Tibial nerve (tissue), 4 donors: ENCODE measurements at regions not wholly inside any gene's neighbourhood (a gene's known extent, or its start where the extent isn't known, plus 50 kb on each side); places are given as distances from the start of the nearest gene placed in this dataset.

ENCODE experiments used
- DNase-seq, 2 donors: peaks; one replicate each; pipeline ENCODE4 v3.0.0-alpha.2; 2019; ENCODE audit warnings: low spot score in 2 of 2
- H3K27ac ChIP-seq, 4 donors: fragments of 200-600 bp; sonication (generic) in 3 of 4; one replicate each; pipeline ENCODE4 v1.5.1; 2017 to 2019; ENCODE audit warnings: mild to moderate bottlenecking in 1 of 4
- H3K27me3 ChIP-seq, 2 donors: fragments of 200-600 bp; sonication (generic) in 1 of 2; one replicate each; pipeline versions ENCODE4 v1.5.1 to v1.6.0; 2017 to 2019
- H3K36me3 ChIP-seq, 3 donors: fragments of 200-600 bp; sonication (generic); one replicate each; pipeline ENCODE4 v1.5.1; 2018 to 2019
- H3K4me1 ChIP-seq, 4 donors: fragments of 200-600 bp; sonication (generic) in 3 of 4; one replicate each; pipeline ENCODE4 v1.5.1; 2017 to 2019
- H3K4me3 ChIP-seq, 4 donors: fragments of 200-600 bp; sonication (generic) in 3 of 4; one replicate each; pipeline ENCODE4 v1.5.1; 2017 to 2019; ENCODE audit warnings: mild to moderate bottlenecking in 1 of 4, moderate library complexity in 1 of 4
- H3K9me3 ChIP-seq, 4 donors: fragments of 200-600 bp; sonication (generic) in 3 of 4; one replicate each; pipeline ENCODE4 v1.5.1; 2017 to 2019
- CTCF ChIP-seq, 5 experiments: fragments of 200-600 bp in 3 of 5; fragments of 450-650 bp in 2 of 5; sonication (generic) in 3 of 5; IDR thresholded peaks; one replicate each; pipeline ENCODE4 v1.5.1; 2016 to 2019; ENCODE audit warnings: antibody characterized with exemption in 5 of 5, mild to moderate bottlenecking in 3 of 5, moderate library complexity in 2 of 5
- EP300 ChIP-seq, 2 donors: sonication (generic); formaldehyde crosslinking; IDR thresholded peaks; one replicate each; pipeline ENCODE4 v1.6.1; 2017; ENCODE audit warnings: antibody characterized with exemption in 2 of 2, mild to moderate bottlenecking in 1 of 2
- POLR2A ChIP-seq, 2 donors: fragments of 450-650 bp; IDR thresholded peaks; one replicate each; pipeline ENCODE4 v1.6.1; 2017; ENCODE audit warnings: antibody characterized with exemption in 2 of 2, mild to moderate bottlenecking in 2 of 2, moderate library complexity in 2 of 2
- WGBS, 2 donors: methylation state at CpG; one replicate each; pipeline ENCODE4 v1.1.5; 2018; 5-methylcytosine and 5-hydroxymethylcytosine counted together

- peaks cover 0 to 4% (median 0%) of the 10 kb centered on the region in 4 donors for H3K9me3 ChIP-seq
- TF ChIP-seq EP300 (IDR thresholded peaks at IDR 0.05) = no peak
- TF ChIP-seq POLR2A (IDR thresholded peaks at IDR 0.05) = no peak
- no peak for TF ChIP-seq CTCF (IDR thresholded peaks at IDR 0.05)
- no peaks in the 10 kb centered on the region for H3K27me3 ChIP-seq
- WGBS, 2 donors = 71 to 85% methylated on average over 5 to 6 of the region's 6 CpGs
- H3K4me1 ChIP-seq = no peaks in the 10 kb centered on the region
- H3K36me3 ChIP-seq = peaks cover 0 to 50% (median 0%) of the 10 kb centered on the region in 3 donors
- no peak overlapping the region for H3K27ac ChIP-seq
- no peak for DNase-seq
- H3K4me3 ChIP-seq = no peak overlapping the region
These were observed 184.7 kb upstream of the ZCCHC13 start for GRCh38 chrX:74119016-74119910.

DNA sequence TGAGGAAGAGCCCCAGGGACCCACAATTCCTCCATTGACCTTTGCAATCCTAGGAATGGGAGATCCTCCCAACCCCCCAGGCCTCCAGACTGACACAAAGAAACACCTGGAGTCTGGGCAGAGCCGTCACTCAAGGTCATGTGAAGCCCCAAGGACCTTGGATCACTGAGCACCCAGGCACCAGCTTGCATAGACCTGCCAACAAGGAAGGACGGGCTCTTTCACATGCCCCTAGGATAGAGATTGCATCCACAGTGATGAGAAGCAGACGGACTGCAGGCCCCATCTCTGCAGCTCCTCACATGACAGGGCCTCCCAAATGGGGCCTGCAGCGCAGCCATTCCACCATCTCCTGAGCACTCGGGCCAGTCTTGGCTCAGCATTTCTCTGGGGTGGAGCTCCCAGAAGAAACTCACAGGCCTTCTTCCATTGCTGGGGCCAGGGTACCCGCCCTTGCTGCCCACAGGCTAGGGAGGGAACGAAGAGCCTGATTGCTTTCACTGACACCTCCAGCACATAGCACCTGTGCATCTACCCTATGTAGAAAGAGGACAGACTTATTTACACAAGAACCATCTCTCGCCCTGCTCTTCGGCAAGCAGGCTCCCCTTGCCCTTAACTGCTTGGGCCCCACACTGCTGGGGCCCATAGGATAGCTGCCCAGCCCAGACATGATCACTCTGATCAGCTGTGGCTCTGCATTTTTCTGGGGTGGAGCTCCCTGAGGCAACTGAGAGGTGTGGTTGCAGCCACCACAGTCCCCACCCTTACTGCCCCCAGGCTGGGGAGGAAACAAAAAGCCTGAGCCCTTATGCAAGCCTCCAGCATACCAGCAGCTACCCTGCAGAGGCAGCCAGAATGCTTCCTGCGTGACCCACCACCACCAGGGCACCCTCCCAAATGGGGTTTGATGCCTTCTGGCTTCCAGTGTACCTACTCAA lies 185.7 kb upstream of the ZCCHC13 start:
- H3K4me3 ChIP-seq = no peak overlapping the region
- DNase-seq = no peak
- H3K27ac ChIP-seq = no peak overlapping the region
- WGBS, 2 donors = 76 to 94% methylated on average over 5 to 10 of the region's 10 CpGs
- TF ChIP-seq POLR2A (IDR thresholded peaks at IDR 0.05) (no peak), EP300 (IDR thresholded peaks at IDR 0.05) (no peak), CTCF (IDR thresholded peaks at IDR 0.05) (no peak)
- no peaks in the 10 kb centered on the region for H3K27me3 ChIP-seq
- H3K9me3 ChIP-seq = peaks cover 0 to 4% (median 0%) of the 10 kb centered on the region in 4 donors
- H3K36me3 ChIP-seq = peaks cover 0 to 45% (median 0%) of the 10 kb centered on the region in 3 donors
- H3K4me1 ChIP-seq = no peaks in the 10 kb centered on the region

DNA sequence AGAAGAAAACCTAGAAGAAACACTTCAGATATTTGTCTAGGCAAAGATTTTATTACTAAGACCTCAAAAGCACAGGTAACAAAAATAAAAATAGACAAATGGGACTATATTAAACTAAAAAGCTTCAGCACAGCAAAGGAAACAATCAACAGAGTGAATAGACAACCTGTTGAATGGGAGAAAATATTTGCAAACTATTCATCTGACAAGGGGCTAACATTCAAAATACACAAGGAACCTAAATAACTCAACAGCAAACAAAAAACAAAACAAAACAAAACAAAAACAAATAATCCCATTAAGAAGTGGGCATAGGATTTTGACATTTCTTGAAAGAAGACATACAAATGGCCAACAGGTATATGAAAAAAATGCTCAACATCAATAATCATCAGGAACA lies 192.7 kb upstream of the ZCCHC13 start:
- H3K4me3 ChIP-seq = no peak overlapping the region
- TF ChIP-seq CTCF (IDR thresholded peaks at IDR 0.05) (no peak), EP300 (IDR thresholded peaks at IDR 0.05) (no peak), POLR2A (IDR thresholded peaks at IDR 0.05) (no peak)

DNA sequence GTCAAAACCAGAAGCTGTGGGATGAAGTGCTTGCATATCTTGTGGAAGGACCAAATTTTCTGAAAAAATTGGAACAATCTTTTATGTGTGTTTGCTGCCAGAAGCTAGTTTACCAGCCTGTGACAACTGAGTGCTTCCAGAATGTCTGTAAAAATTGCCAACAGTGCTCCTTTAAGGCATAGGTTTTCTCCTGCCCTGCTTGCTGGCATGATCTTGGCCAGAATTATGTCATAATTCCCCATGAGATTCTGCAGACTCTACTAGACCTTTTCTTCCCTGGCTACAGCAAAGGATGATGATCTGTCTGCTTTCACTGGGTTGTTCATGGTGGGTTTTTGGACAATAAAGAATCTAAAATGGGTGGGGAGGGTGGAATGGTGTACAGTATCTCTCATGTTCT lies 196.3 kb upstream of the ZCCHC13 start:
- H3K27ac ChIP-seq = no peak overlapping the region
- peaks cover 0 to 3% of the 10 kb centered on the region in 2 donors for H3K27me3 ChIP-seq
- no peak overlapping the region for H3K4me3 ChIP-seq
- H3K9me3 ChIP-seq = peaks cover 0 to 10% (median 3%) of the 10 kb centered on the region in 4 donors
- H3K36me3 ChIP-seq = peaks cover 0 to 28% (median 0%) of the 10 kb centered on the region in 3 donors
- no peaks in the 10 kb centered on the region for H3K4me1 ChIP-seq
- no peak for DNase-seq
- TF ChIP-seq EP300 (IDR thresholded peaks at IDR 0.05) (no peak), CTCF (IDR thresholded peaks at IDR 0.05) (no peak), POLR2A (IDR thresholded peaks at IDR 0.05) (no peak)

More for the DNA sequence above, 192.7 kb upstream of the ZCCHC13 start:
- no peak overlapping the region for H3K27ac ChIP-seq
- peaks cover 0 to 14% (median 0%) of the 10 kb centered on the region in 3 donors for H3K36me3 ChIP-seq
- DNase-seq = no peak
- peaks cover 0 to 10% (median 3%) of the 10 kb centered on the region in 4 donors for H3K9me3 ChIP-seq
- H3K4me1 ChIP-seq = no peaks in the 10 kb centered on the region
- H3K27me3 ChIP-seq = peaks cover 0 to 3% of the 10 kb centered on the region in 2 donors
